ENCODE measurements at regions not wholly inside any gene's neighbourhood (a gene's known extent, or its start where the extent isn't known, plus 50 kb on each side); places are given as distances from the start of the nearest gene placed in this dataset.

DNA sequence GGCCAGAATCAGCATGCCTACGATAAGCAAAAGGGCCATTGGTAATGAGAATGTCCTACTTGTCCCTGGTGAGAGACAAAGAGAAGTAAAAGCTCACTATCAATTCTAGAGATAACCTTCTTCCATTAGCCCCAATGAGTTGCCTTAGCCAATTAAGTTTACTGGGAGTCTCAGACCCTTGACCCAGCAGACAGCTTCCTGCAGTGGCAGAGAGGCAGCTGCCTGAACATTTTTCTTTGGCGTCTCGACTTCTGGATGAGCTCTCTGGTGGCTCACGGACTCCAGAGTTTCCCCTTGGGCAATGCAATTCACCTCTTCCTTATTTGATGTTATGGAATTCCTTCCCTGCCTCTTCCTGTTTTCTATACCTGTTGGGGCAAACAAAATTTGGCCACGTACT, 1034.4 kb downstream of the NAALADL2 start:
- Histone ChIP-seq H3K27ac (replicated peaks) (no peak overlapping the region), H3K27me3 (ENCODE audit: insufficient read depth, poor library complexity, severe bottlenecking) (no peaks in the 10 kb centered on the region), H3K4me3 (replicated peaks; ENCODE audit: insufficient read depth, low read length) (no peak overlapping the region)
- no peak for DNase-seq (ENCODE audit: low read depth in 1 of 2, low spot score in 1 of 2)
- TF ChIP-seq REST (IDR thresholded peaks at IDR 0.05; ENCODE audit: insufficient replicate concordance, low read depth) (no peak), POLR2AphosphoS5 (IDR thresholded peaks at IDR 0.05; ENCODE audit: low read depth) (no peak), CTCF (IDR thresholded peaks at IDR 0.05; ENCODE audit: insufficient read depth, low read length) (no peak), SPI1 (IDR thresholded peaks at IDR 0.05; ENCODE audit: borderline replicate concordance, low read depth) (no peak), GABPA (IDR thresholded peaks at IDR 0.05; ENCODE audit: low read depth) (no peak)

DNA sequence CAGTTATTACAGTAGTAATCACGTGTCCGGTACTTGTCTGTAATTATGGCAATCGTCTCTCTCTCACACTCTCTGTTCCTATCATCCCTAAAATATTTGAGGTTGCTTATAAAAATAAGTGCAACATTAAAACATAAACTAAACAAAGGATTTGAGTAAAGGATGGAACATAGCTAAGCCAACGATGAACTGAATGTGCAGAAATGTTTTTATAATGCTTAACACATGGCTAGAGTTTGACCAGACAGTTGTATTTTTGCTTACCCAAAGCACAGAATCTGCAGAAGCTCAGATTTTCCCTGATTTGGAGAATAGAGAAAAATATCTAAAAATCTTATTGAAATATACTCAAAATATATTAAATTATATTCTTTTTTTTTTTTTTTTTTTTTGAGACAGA, 1030.9 kb downstream of the NAALADL2 start:
- no peak for TF ChIP-seq REST (IDR thresholded peaks at IDR 0.05; ENCODE audit: insufficient replicate concordance, low read depth)
- no peak for TF ChIP-seq POLR2AphosphoS5 (IDR thresholded peaks at IDR 0.05; ENCODE audit: low read depth)
- TF ChIP-seq SPI1 (IDR thresholded peaks at IDR 0.05; ENCODE audit: borderline replicate concordance, low read depth) = no peak
- TF ChIP-seq GABPA (IDR thresholded peaks at IDR 0.05; ENCODE audit: low read depth) = no peak
- TF ChIP-seq CTCF (IDR thresholded peaks at IDR 0.05; ENCODE audit: insufficient read depth, low read length) = no peak
- H3K4me3 ChIP-seq (replicated peaks; ENCODE audit: insufficient read depth, low read length) = no peak overlapping the region
- DNase-seq (ENCODE audit: low read depth in 1 of 2, low spot score in 1 of 2) = no peak
- no peak overlapping the region for H3K27ac ChIP-seq (replicated peaks)
- no peaks in the 10 kb centered on the region for H3K27me3 ChIP-seq (ENCODE audit: insufficient read depth, poor library complexity, severe bottlenecking)

- DNase-seq (ENCODE audit: low read depth in 1 of 2, low spot score in 1 of 2) = no peak
- H3K27me3 ChIP-seq (ENCODE audit: insufficient read depth, poor library complexity, severe bottlenecking) = no peaks in the 10 kb centered on the region
- no peak overlapping the region for H3K4me3 ChIP-seq (replicated peaks; ENCODE audit: insufficient read depth, low read length)
- no peak overlapping the region for H3K27ac ChIP-seq (replicated peaks)
- TF ChIP-seq CTCF (IDR thresholded peaks at IDR 0.05; ENCODE audit: insufficient read depth, low read length) = no peak
- TF ChIP-seq GABPA (IDR thresholded peaks at IDR 0.05; ENCODE audit: low read depth) = no peak
- TF ChIP-seq REST (IDR thresholded peaks at IDR 0.05; ENCODE audit: insufficient replicate concordance, low read depth) = no peak
- no peak for TF ChIP-seq SPI1 (IDR thresholded peaks at IDR 0.05; ENCODE audit: borderline replicate concordance, low read depth)
- no peak for TF ChIP-seq POLR2AphosphoS5 (IDR thresholded peaks at IDR 0.05; ENCODE audit: low read depth)
Measured at GRCh38 chr3:175885231-175885766, 1026.2 kb downstream of the NAALADL2 start.
